ENCODE measurements at regions not wholly inside any gene's neighbourhood (a gene's known extent, or its start where the extent isn't known, plus 50 kb on each side); places are given as distances from the start of the nearest gene placed in this dataset.

DNA sequence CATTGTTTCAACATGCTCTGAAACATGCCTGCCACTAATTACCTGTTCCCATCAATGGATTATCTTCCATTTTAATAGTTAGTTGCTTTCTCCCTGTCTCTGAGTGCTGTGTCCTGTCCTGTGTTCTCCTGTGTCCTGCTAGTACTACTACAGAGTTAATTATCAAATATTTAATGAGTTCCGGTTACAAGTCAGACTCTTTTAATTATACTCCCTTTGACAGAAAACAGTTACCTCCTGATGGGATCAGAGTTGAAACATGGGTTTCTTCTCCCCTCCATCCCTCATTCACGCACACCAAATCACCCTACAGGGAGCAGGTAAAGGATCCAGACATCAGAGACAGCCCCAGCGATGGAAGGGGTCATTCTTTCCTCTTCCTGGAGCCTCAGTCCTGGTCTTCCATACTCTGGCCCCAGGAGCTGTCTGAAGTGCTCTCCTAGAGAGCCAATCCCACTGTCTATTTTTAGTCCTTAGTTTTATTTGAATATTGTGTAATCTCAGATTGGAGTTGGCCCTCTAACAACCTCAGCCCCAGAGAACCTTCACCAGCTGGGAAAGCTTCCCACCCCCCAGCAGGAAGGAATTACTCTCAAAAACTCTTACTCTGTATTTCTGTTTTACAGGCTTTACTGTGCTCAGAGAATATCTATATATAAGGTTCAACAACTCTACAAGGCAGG lies 137.0 kb upstream of the C2CD4B start:
- H3K36me3 ChIP-seq (replicated peaks; ENCODE audit: insufficient read depth, low read depth) = no peaks in the 10 kb centered on the region
- TF ChIP-seq EZH2phosphoT487 (IDR thresholded peaks at IDR 0.05; ENCODE audit: low read depth, severe bottlenecking, unreplicated experiment) = no peak
- TF ChIP-seq, protein P1, sequence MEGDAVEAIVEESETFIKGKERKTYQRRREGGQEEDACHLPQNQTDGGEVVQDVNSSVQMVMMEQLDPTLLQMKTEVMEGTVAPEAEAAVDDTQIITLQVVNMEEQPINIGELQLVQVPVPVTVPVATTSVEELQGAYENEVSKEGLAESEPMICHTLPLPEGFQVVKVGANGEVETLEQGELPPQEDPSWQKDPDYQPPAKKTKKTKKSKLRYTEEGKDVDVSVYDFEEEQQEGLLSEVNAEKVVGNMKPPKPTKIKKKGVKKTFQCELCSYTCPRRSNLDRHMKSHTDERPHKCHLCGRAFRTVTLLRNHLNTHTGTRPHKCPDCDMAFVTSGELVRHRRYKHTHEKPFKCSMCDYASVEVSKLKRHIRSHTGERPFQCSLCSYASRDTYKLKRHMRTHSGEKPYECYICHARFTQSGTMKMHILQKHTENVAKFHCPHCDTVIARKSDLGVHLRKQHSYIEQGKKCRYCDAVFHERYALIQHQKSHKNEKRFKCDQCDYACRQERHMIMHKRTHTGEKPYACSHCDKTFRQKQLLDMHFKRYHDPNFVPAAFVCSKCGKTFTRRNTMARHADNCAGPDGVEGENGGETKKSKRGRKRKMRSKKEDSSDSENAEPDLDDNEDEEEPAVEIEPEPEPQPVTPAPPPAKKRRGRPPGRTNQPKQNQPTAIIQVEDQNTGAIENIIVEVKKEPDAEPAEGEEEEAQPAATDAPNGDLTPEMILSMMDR (IDR thresholded peaks at IDR 0.05; ENCODE audit: poor library complexity) = no peak
- no peak for TF ChIP-seq EZH2 (IDR thresholded peaks at IDR 0.05; ENCODE audit: borderline replicate concordance)
- H3K4me3 ChIP-seq = no peak overlapping the region
- no peaks in the 10 kb centered on the region for H3K79me2 ChIP-seq
- peaks cover 5% of the 10 kb centered on the region for H3K4me1 ChIP-seq (ENCODE audit: insufficient read depth)
- H3K27ac ChIP-seq = no peak overlapping the region
- DNase-seq (ENCODE audit: low spot score) = no peak
- H3K9me3 ChIP-seq (ENCODE audit: low read depth) = no peaks in the 10 kb centered on the region
- H4K20me1 ChIP-seq (ENCODE audit: insufficient read depth, poor library complexity, severe bottlenecking) = no peaks in the 10 kb centered on the region
- no peak overlapping the region for H2AFZ ChIP-seq
- H3K9me2 ChIP-seq (replicated peaks; ENCODE audit: insufficient read depth) = no peaks in the 10 kb centered on the region
- no peaks in the 10 kb centered on the region for H3K27me3 ChIP-seq
- H3K4me2 ChIP-seq = no peak overlapping the region
- WGBS (ENCODE audit: low lambda C conversion rate, missing lambda C conversion rate) = 70% methylated on average over 3 of the region's 3 CpGs

DNA sequence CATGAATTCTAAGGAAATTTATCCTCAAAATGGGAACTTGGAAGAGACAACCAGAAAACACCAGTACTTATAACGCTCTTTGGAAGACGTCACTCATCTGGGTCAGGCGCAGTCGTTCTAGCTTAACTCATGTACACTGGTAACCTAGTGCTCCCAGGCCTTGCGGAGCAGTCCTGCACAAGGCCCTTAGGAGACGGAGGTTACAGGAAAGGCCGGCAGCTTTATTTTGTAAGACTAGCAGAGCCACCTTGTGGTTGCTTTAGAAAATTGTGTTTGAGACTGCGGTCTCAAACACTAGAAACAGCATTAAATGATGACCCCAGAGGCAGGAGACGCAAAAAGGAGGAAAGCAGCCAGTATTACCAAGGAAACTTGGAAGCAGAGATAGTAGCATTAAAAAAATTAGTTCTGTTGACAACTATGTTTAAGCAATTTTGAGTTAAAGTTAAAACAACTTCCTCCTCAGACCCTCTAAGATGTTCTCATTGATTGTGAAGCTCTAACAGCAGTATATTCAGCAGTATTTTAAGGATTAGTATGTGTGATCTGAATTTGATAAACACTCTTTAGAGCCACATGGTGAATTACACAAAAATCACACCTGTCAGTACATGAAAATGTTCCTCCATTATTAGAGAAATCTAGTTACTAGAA lies 141.9 kb upstream of the C2CD4B start:
- Histone ChIP-seq H3K36me3 (replicated peaks; ENCODE audit: insufficient read depth, low read depth) (no peaks in the 10 kb centered on the region), H4K20me1 (ENCODE audit: insufficient read depth, poor library complexity, severe bottlenecking) (no peaks in the 10 kb centered on the region), H2AFZ (peak overlapping the region; percentile 30), H3K9me2 (replicated peaks; ENCODE audit: insufficient read depth) (no peaks in the 10 kb centered on the region), H3K4me1 (ENCODE audit: insufficient read depth) (peaks cover 5% of the 10 kb centered on the region), H3K4me2 (no peak overlapping the region), H3K27me3 (no peaks in the 10 kb centered on the region), H3K27ac (no peak overlapping the region), H3K9me3 (ENCODE audit: low read depth) (no peaks in the 10 kb centered on the region), H3K4me3 (no peak overlapping the region), H3K79me2 (no peaks in the 10 kb centered on the region)
- TF ChIP-seq EZH2 (IDR thresholded peaks at IDR 0.05; ENCODE audit: borderline replicate concordance) = no peak
- TF ChIP-seq, protein P1 (IDR thresholded peaks at IDR 0.05; ENCODE audit: poor library complexity) = peak; percentile 76
- peak; percentile 87 for DNase-seq (ENCODE audit: low spot score)
- WGBS (ENCODE audit: low lambda C conversion rate, missing lambda C conversion rate) = 16% methylated on average over 9 of the region's 9 CpGs

DNA sequence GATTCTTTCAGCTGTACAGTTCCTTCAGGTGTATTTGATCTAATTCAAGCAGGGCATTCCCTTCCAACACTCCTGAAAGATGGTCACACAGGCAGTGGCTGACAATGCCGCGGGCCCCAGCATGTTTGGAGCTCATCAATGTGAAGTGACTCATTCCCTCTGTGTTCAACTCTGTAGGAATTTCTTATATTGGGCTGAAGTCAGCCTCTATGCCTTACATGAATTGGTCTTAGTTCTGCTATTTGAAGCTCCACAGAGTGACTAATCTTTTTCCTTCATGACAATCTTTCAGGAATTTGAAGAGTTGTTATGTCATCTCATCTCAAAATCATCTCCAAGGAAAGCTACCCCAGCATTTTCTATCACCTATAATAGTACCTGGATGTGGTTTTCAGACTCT lies 142.5 kb upstream of the C2CD4B start:
- H3K27me3 ChIP-seq = no peaks in the 10 kb centered on the region
- H3K36me3 ChIP-seq (replicated peaks; ENCODE audit: insufficient read depth, low read depth) = no peaks in the 10 kb centered on the region
- DNase-seq (ENCODE audit: low spot score) = no peak
- peaks cover under 1% of the 10 kb centered on the region for H3K4me1 ChIP-seq (ENCODE audit: insufficient read depth)
- H3K9me2 ChIP-seq (replicated peaks; ENCODE audit: insufficient read depth) = no peaks in the 10 kb centered on the region
- TF ChIP-seq, protein P1 (IDR thresholded peaks at IDR 0.05; ENCODE audit: poor library complexity) = no peak
- TF ChIP-seq EZH2phosphoT487 (IDR thresholded peaks at IDR 0.05; ENCODE audit: low read depth, severe bottlenecking, unreplicated experiment) (no peak), EZH2 (IDR thresholded peaks at IDR 0.05; ENCODE audit: borderline replicate concordance) (no peak)
- H3K4me3 ChIP-seq = no peak overlapping the region
- no peaks in the 10 kb centered on the region for H3K79me2 ChIP-seq
- WGBS (ENCODE audit: low lambda C conversion rate, missing lambda C conversion rate) = 79% methylated on average over 2 of the region's 2 CpGs
- H3K27ac ChIP-seq = no peak overlapping the region
- H2AFZ ChIP-seq = no peak overlapping the region
- H4K20me1 ChIP-seq (ENCODE audit: insufficient read depth, poor library complexity, severe bottlenecking) = no peaks in the 10 kb centered on the region
- H3K9me3 ChIP-seq (ENCODE audit: low read depth) = no peaks in the 10 kb centered on the region
- H3K4me2 ChIP-seq = no peak overlapping the region
